Thoracic aorta (tissue), 2 donors: ENCODE measurements at regions not wholly inside any gene's neighbourhood (a gene's known extent, or its start where the extent isn't known, plus 50 kb on each side); places are given as distances from the start of the nearest gene placed in this dataset.

Experiments used
- ATAC-seq: fragments of 150-250 bp; one replicate; pipeline ENCODE4 v1.8.0; 2017; ENCODE audit warnings: low read depth; ENCODE audit not compliant: insufficient number of reproducible peaks, low FRiP score
- DNase-seq: peaks from one replicate; pipeline ENCODE4 v3.0.0-alpha.2; 2020; ENCODE audit warnings: low spot score
- H3K27ac ChIP-seq, 2 donors: fragments of 200-600 bp; sonication (generic); 1 replicate in 1 of 2; 2 replicates in 1 of 2; pipeline ENCODE4 v1.5.1; 2016; ENCODE audit warnings: mild to moderate bottlenecking in 2 of 2, moderate library complexity in 2 of 2
- H3K27me3 ChIP-seq: fragments of 200-600 bp; sonication (generic); replicated peaks from 2 replicates; pipeline ENCODE4 v1.6.0; 2016; ENCODE audit warnings: mild to moderate bottlenecking; ENCODE audit not compliant: insufficient read depth
- H3K36me3 ChIP-seq: fragments of 200-600 bp; sonication (generic); one replicate; pipeline ENCODE4 v1.5.1; 2016
- H3K4me1 ChIP-seq, 2 donors: fragments of 200-600 bp; sonication (generic); 1 replicate in 1 of 2; 2 replicates in 1 of 2; pipeline versions ENCODE4 v1.5.1 to v1.6.0; 2016; ENCODE audit warnings: low read depth in 2 of 2, mild to moderate bottlenecking in 1 of 2; ENCODE audit not compliant: control insufficient read depth in 1 of 2
- H3K4me3 ChIP-seq: fragments of 200-600 bp; sonication (generic); 2 replicates; pipeline ENCODE4 v1.5.1; 2016; ENCODE audit warnings: mild to moderate bottlenecking
- H3K9me3 ChIP-seq: fragments of 200-600 bp; sonication (generic); 2 replicates; pipeline ENCODE4 v1.5.1; 2016
- TF ChIP-seq, protein P1 (sequence below): fragments of 200-600 bp; sonication (generic); IDR thresholded peaks from one replicate; pipeline ENCODE4 v1.5.1; 2019; ENCODE audit warnings: antibody characterized with exemption

- Histone ChIP-seq H3K36me3 (no peaks in the 10 kb centered on the region), H3K4me1 (no peaks in the 10 kb centered on the region), H3K4me3 (no peak overlapping the region), H3K27ac (no peak overlapping the region), H3K9me3 (no peaks in the 10 kb centered on the region), H3K27me3 (no peaks in the 10 kb centered on the region)
- TF ChIP-seq, protein P1, sequence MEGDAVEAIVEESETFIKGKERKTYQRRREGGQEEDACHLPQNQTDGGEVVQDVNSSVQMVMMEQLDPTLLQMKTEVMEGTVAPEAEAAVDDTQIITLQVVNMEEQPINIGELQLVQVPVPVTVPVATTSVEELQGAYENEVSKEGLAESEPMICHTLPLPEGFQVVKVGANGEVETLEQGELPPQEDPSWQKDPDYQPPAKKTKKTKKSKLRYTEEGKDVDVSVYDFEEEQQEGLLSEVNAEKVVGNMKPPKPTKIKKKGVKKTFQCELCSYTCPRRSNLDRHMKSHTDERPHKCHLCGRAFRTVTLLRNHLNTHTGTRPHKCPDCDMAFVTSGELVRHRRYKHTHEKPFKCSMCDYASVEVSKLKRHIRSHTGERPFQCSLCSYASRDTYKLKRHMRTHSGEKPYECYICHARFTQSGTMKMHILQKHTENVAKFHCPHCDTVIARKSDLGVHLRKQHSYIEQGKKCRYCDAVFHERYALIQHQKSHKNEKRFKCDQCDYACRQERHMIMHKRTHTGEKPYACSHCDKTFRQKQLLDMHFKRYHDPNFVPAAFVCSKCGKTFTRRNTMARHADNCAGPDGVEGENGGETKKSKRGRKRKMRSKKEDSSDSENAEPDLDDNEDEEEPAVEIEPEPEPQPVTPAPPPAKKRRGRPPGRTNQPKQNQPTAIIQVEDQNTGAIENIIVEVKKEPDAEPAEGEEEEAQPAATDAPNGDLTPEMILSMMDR = no peak
- no peak for ATAC-seq
- no peak for DNase-seq
These were observed 377.4 kb upstream of the ACVR2A start for GRCh38 chr2:147467441-147467840.

GRCh38 chr2:147464737-147465357 is 380.0 kb upstream of the ACVR2A start:
- DNase-seq = no peak

GRCh38 chr2:147463881-147464520 is 380.8 kb upstream of the ACVR2A start:
- ATAC-seq = no peak
- Histone ChIP-seq H3K36me3 (no peaks in the 10 kb centered on the region), H3K27ac (no peak overlapping the region), H3K27me3 (no peaks in the 10 kb centered on the region), H3K4me1 (no peaks in the 10 kb centered on the region), H3K4me3 (no peak overlapping the region), H3K9me3 (no peaks in the 10 kb centered on the region)
- TF ChIP-seq, protein P1 = no peak
- no peak for DNase-seq

More at GRCh38 chr2:147464737-147465357, 380.0 kb upstream of the ACVR2A start:
- no peaks in the 10 kb centered on the region for H3K9me3 ChIP-seq
- ATAC-seq = no peak
- H3K4me3 ChIP-seq = no peak overlapping the region
- no peak overlapping the region for H3K27ac ChIP-seq
- no peaks in the 10 kb centered on the region for H3K4me1 ChIP-seq
- TF ChIP-seq, protein P1 = no peak
- H3K27me3 ChIP-seq = no peaks in the 10 kb centered on the region
- no peaks in the 10 kb centered on the region for H3K36me3 ChIP-seq

- H3K36me3 ChIP-seq = no peaks in the 10 kb centered on the region
- ATAC-seq (no peak), DNase-seq (no peak)
- TF ChIP-seq, protein P1 = no peak
- H3K27ac ChIP-seq = no peak overlapping the region
- no peaks in the 10 kb centered on the region for H3K9me3 ChIP-seq
- H3K4me3 ChIP-seq = no peak overlapping the region
- no peaks in the 10 kb centered on the region for H3K27me3 ChIP-seq
- H3K4me1 ChIP-seq = no peaks in the 10 kb centered on the region
These were observed 384.7 kb upstream of the ACVR2A start for GRCh38 chr2:147460155-147460554.

GRCh38 chr2:147456779-147457178 is 388.1 kb upstream of the ACVR2A start:
- Histone ChIP-seq H3K9me3 (no peaks in the 10 kb centered on the region), H3K27ac (no peak overlapping the region), H3K4me1 (no peaks in the 10 kb centered on the region), H3K36me3 (no peaks in the 10 kb centered on the region), H3K4me3 (no peak overlapping the region), H3K27me3 (no peaks in the 10 kb centered on the region)
- ATAC-seq (no peak), DNase-seq (no peak)
- TF ChIP-seq, protein P1 = no peak
